ENCODE measurements at regions not wholly inside any gene's neighbourhood (a gene's known extent, or its start where the extent isn't known, plus 50 kb on each side); places are given as distances from the start of the nearest gene placed in this dataset.

- no peaks in the 10 kb centered on the region for H3K36me3 Mint-ChIP-seq (ENCODE audit: insufficient read depth)
- DNase-seq = no peak
- peaks cover 4% of the 10 kb centered on the region for H3K27me3 Mint-ChIP-seq (ENCODE audit: low read depth)
- H3K9me3 Mint-ChIP-seq = no peaks in the 10 kb centered on the region
- no peak overlapping the region for H3K4me3 Mint-ChIP-seq
- ATAC-seq = no peak
- H3K4me1 Mint-ChIP-seq (ENCODE audit: low read depth) = no peaks in the 10 kb centered on the region
Observed at GRCh38 chr20:56715309-56715708, 86.2 kb downstream of the TFAP2C start.

- no peaks in the 10 kb centered on the region for H3K36me3 Mint-ChIP-seq (ENCODE audit: insufficient read depth)
- H3K4me1 Mint-ChIP-seq (ENCODE audit: low read depth) = no peaks in the 10 kb centered on the region
- H3K4me3 Mint-ChIP-seq = no peak overlapping the region
- no peaks in the 10 kb centered on the region for H3K9me3 Mint-ChIP-seq
- H3K27me3 Mint-ChIP-seq (ENCODE audit: low read depth) = peaks cover 4% of the 10 kb centered on the region
- DNase-seq = no peak
- ATAC-seq = no peak
Observed at GRCh38 chr20:56715902-56716519, 86.9 kb downstream of the TFAP2C start.

GRCh38 chr20:56716806-56717205 is 87.7 kb downstream of the TFAP2C start:
- H3K4me1 Mint-ChIP-seq (ENCODE audit: low read depth) = no peaks in the 10 kb centered on the region
- H3K36me3 Mint-ChIP-seq (ENCODE audit: insufficient read depth) = no peaks in the 10 kb centered on the region

GRCh38 chr20:56718816-56719215 is 89.7 kb downstream of the TFAP2C start:
- peaks cover 2% of the 10 kb centered on the region for H3K27me3 Mint-ChIP-seq (ENCODE audit: low read depth)
- no peak for ATAC-seq
- no peaks in the 10 kb centered on the region for H3K36me3 Mint-ChIP-seq (ENCODE audit: insufficient read depth)
- no peaks in the 10 kb centered on the region for H3K9me3 Mint-ChIP-seq
- no peaks in the 10 kb centered on the region for H3K4me1 Mint-ChIP-seq (ENCODE audit: low read depth)
- no peak overlapping the region for H3K4me3 Mint-ChIP-seq
- DNase-seq = no peak

More at GRCh38 chr20:56716806-56717205, 87.7 kb downstream of the TFAP2C start:
- no peaks in the 10 kb centered on the region for H3K9me3 Mint-ChIP-seq
- H3K4me3 Mint-ChIP-seq = no peak overlapping the region
- ATAC-seq (no peak), DNase-seq (no peak)
- peaks cover 2% of the 10 kb centered on the region for H3K27me3 Mint-ChIP-seq (ENCODE audit: low read depth)

- Mint-ChIP-seq H3K36me3 (ENCODE audit: insufficient read depth) (no peaks in the 10 kb centered on the region), H3K4me1 (ENCODE audit: low read depth) (no peaks in the 10 kb centered on the region), H3K9me3 (no peaks in the 10 kb centered on the region), H3K27me3 (ENCODE audit: low read depth) (peaks cover 2% of the 10 kb centered on the region), H3K4me3 (no peak overlapping the region)
- ATAC-seq (no peak), DNase-seq (no peak)
Observed at GRCh38 chr20:56720620-56721213, 91.6 kb downstream of the TFAP2C start.

GRCh38 chr20:56722042-56722441 is 92.9 kb downstream of the TFAP2C start:
- no peaks in the 10 kb centered on the region for H3K36me3 Mint-ChIP-seq (ENCODE audit: insufficient read depth)
- no peaks in the 10 kb centered on the region for H3K4me1 Mint-ChIP-seq (ENCODE audit: low read depth)
- DNase-seq = no peak
- no peak overlapping the region for H3K4me3 Mint-ChIP-seq
- ATAC-seq = no peak
- H3K27me3 Mint-ChIP-seq (ENCODE audit: low read depth) = peaks cover 2% of the 10 kb centered on the region
- no peaks in the 10 kb centered on the region for H3K9me3 Mint-ChIP-seq

- no peak for ATAC-seq
- Mint-ChIP-seq H3K4me1 (ENCODE audit: low read depth) (no peaks in the 10 kb centered on the region), H3K9me3 (no peaks in the 10 kb centered on the region), H3K4me3 (no peak overlapping the region), H3K27me3 (ENCODE audit: low read depth) (peaks cover under 1% of the 10 kb centered on the region), H3K36me3 (ENCODE audit: insufficient read depth) (no peaks in the 10 kb centered on the region)
- no peak for DNase-seq
Observed at GRCh38 chr20:56723331-56723730, 94.2 kb downstream of the TFAP2C start.

- no peak for ATAC-seq
Observed at GRCh38 chr20:56724241-56724757, 95.2 kb downstream of the TFAP2C start.

GRCh38 chr20:56730003-56730402 is 100.9 kb downstream of the TFAP2C start:
- Mint-ChIP-seq H3K4me1 (ENCODE audit: low read depth) (no peaks in the 10 kb centered on the region), H3K36me3 (ENCODE audit: insufficient read depth) (no peaks in the 10 kb centered on the region), H3K27me3 (ENCODE audit: low read depth) (no peaks in the 10 kb centered on the region), H3K9me3 (no peaks in the 10 kb centered on the region), H3K4me3 (no peak overlapping the region)
- ATAC-seq (no peak), DNase-seq (no peak)

More at GRCh38 chr20:56724241-56724757, 95.2 kb downstream of the TFAP2C start:
- no peaks in the 10 kb centered on the region for H3K9me3 Mint-ChIP-seq
- no peaks in the 10 kb centered on the region for H3K4me1 Mint-ChIP-seq (ENCODE audit: low read depth)
- no peaks in the 10 kb centered on the region for H3K36me3 Mint-ChIP-seq (ENCODE audit: insufficient read depth)
- no peaks in the 10 kb centered on the region for H3K27me3 Mint-ChIP-seq (ENCODE audit: low read depth)
- DNase-seq = no peak
- no peak overlapping the region for H3K4me3 Mint-ChIP-seq

- no peak for ATAC-seq
- Mint-ChIP-seq H3K4me1 (ENCODE audit: low read depth) (no peaks in the 10 kb centered on the region), H3K9me3 (no peaks in the 10 kb centered on the region), H3K4me3 (no peak overlapping the region), H3K27me3 (ENCODE audit: low read depth) (peaks cover 8% of the 10 kb centered on the region), H3K36me3 (ENCODE audit: insufficient read depth) (no peaks in the 10 kb centered on the region)
- no peak for DNase-seq
Observed at GRCh38 chr20:56730996-56731395, 101.9 kb downstream of the TFAP2C start.

GRCh38 chr20:56731476-56731875 is 102.4 kb downstream of the TFAP2C start:
- no peaks in the 10 kb centered on the region for H3K9me3 Mint-ChIP-seq
- no peak for ATAC-seq

GRCh38 chr20:56733967-56734366 is 104.9 kb downstream of the TFAP2C start:
- DNase-seq (no peak), ATAC-seq (no peak)
- Mint-ChIP-seq H3K36me3 (ENCODE audit: insufficient read depth) (no peaks in the 10 kb centered on the region), H3K9me3 (no peaks in the 10 kb centered on the region), H3K4me3 (no peak overlapping the region), H3K4me1 (ENCODE audit: low read depth) (no peaks in the 10 kb centered on the region), H3K27me3 (ENCODE audit: low read depth) (peaks cover 26% of the 10 kb centered on the region)

More at GRCh38 chr20:56731476-56731875, 102.4 kb downstream of the TFAP2C start:
- Mint-ChIP-seq H3K4me1 (ENCODE audit: low read depth) (no peaks in the 10 kb centered on the region), H3K36me3 (ENCODE audit: insufficient read depth) (no peaks in the 10 kb centered on the region), H3K27me3 (ENCODE audit: low read depth) (peaks cover 13% of the 10 kb centered on the region), H3K4me3 (no peak overlapping the region)
- no peak for DNase-seq

GRCh38 chr20:56735084-56735642 is 106.1 kb downstream of the TFAP2C start:
- no peaks in the 10 kb centered on the region for H3K4me1 Mint-ChIP-seq (ENCODE audit: low read depth)
- DNase-seq (no peak), ATAC-seq (no peak)
- H3K4me3 Mint-ChIP-seq = no peak overlapping the region
- no peaks in the 10 kb centered on the region for H3K9me3 Mint-ChIP-seq
- peaks cover 31% of the 10 kb centered on the region for H3K27me3 Mint-ChIP-seq (ENCODE audit: low read depth)
- H3K36me3 Mint-ChIP-seq (ENCODE audit: insufficient read depth) = no peaks in the 10 kb centered on the region

GRCh38 chr20:56736285-56736857 is 107.3 kb downstream of the TFAP2C start:
- no peak for DNase-seq
- H3K4me1 Mint-ChIP-seq (ENCODE audit: low read depth) = no peaks in the 10 kb centered on the region
- H3K4me3 Mint-ChIP-seq = no peak overlapping the region
- no peak for ATAC-seq
- no peaks in the 10 kb centered on the region for H3K36me3 Mint-ChIP-seq (ENCODE audit: insufficient read depth)
- H3K27me3 Mint-ChIP-seq (ENCODE audit: low read depth) = peaks cover 34% of the 10 kb centered on the region
- H3K9me3 Mint-ChIP-seq = no peaks in the 10 kb centered on the region
